Fibroblast of peridontal ligament (primary cell): ENCODE measurements at regions not wholly inside any gene's neighbourhood (a gene's known extent, or its start where the extent isn't known, plus 50 kb on each side); places are given as distances from the start of the nearest gene placed in this dataset.

Source experiments
- DNase-seq: peaks from one replicate; pipeline ENCODE4 v3.0.0-alpha.2; 2010; ENCODE audit errors: extremely low read depth

DNA sequence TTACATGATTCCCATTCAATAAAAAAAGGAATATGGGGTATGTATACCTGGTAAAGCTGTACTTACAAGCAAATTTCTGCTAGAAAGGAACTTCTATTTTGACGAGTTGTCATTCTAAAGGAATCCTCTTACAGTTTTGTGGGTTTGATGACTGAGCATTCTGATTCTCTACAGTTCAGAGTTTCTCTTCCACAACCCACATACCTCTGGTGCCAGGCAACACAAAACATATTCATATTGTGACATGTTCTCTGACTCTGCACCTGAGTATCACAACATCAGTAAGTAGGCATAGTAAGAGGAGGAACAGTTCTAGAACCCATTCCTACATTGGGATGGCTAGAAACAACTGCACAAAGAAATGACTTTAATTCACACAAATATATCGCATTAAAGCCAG lies 636.6 kb downstream of the MED13L start:
- DNase-seq, result peak; percentile 18

DNA sequence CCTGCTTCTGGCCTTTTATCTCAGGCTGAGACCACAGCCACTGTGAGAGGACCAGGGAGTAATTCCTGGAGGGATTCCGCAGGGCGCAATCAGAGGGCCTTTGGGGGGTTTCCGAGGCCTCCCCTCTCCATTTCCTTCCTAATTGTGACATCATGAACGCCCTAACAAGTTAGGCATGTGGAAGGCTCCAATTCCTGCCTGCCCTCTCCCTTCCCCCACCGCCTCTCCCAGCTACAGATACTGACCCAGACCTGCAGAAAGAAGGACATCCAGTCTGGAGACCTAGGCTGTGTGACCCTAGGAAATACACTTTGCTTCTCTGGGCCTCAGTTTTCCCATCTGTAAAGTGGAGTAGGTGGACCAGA lies 637.9 kb downstream of the MED13L start:
- DNase-seq, result no peak

DNA sequence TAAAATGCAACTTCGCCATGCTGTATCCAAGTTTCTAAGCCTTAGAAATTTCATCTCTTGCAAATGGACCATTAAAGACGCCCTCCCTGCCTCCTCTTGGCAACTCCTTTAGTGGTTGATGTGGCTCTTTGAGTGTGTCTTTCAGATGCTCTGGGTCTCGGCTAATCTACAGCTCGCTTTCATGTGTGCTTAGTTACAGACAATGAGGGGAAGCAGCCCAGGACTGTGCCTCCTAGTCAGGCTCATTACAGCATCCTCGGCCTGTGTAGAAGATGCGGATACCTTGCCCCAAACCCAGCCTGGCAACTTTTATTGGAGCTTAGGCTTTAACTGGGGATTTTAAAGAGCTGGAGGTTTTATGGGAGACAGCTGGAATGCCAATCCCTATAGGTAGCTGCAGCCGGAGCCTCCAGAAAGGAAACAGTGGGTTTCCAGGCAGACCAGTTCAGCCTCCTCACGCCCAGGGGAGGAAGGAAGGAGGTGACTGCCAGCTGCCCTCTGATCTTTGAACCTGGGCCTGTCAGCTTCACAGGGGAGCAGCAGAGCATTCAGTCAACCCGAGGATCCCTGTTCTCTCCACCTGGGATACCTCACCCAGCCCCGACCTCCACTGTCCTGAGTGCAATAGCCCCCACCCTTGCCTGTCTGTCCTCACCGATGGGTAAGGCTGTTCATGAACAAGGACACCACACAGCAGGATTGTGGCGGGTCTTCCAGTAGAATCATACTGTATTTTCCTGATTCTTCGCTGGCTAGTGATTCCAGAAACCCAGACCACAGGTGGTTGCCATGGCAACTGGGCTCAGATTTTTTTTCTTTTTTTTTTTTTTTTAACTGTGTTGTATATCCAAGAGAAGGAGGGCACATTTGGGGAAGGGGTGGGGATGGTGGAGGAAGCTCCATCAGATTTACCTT lies 638.5 kb downstream of the MED13L start:
- no peak for DNase-seq

DNA sequence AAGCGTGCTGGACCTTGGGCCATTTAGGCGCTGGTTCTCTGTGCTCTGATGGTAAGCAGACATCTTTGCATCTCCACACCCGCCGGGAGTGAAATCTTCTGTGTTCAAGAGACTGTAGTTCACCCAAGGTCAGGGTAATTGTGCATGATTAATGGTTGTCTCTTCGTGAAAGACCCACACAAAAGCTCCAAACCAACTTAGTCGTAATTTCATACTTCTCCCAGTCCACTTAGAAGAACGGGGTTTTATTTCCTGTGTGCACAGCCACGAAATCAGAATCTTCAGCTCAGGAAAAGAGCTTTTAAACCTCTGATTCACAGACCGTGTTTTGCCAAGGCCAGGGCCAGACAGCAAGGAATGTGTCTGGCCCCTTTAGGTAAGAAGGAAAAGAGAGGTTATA lies 640.9 kb downstream of the MED13L start:
- no peak for DNase-seq

DNA sequence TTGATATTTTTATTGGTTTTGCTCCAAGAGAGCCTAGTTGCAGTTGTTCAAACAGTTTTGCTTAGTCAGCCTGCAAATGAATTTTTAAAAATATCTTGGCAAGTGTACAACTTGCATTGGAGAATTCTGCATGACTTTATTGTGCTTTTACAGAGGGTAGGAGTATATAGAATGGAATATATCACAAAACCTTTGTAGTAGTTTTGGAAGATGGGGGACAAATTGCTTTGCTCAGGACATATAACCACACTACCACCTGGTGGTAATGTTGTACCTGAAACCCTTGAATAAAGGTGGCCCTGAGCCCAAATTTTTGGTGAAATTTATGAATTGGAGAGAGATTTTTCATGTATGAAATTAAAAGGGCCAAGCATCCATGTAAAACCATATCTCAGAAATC lies 645.2 kb downstream of the MED13L start:
- peak; percentile 27 for DNase-seq

DNA sequence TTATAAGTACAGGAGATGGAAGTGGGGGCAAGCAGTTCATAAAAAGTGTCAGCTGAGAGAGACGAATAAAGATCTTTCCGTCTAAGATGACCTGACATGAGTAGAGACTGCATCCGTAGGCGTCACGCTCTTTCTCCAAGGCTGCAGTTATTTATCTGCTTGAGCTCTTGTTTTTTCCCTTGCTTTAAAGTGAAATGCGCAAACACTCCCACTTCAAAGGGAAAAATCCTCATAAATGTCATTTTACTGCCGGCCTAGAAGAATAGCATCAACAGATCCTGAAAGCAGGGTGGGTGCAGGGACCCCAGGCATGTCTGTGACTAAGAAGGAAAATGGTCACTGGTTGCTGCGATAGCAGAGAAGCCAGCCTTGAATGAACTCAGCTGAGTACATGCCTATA lies 647.4 kb downstream of the MED13L start:
- no peak for DNase-seq

DNA sequence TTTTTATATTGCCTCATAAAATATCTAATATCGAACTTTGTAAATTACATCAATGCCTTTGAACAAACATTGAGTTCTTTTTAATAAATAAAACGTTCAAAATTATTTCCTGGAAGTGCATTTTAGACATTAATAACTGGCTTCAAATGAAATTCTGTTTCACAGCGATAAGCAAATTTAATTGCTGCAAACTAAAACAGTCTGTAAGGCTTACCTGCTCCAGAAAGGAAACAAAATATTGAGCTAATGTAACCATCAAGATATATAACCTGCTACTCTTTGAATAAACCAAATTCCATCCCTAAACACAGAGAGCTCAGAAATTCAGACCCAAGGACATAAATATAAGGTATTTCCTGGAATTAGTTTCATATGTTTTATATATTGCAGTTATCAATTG lies 651.3 kb downstream of the MED13L start:
- DNase-seq, result no peak

DNA sequence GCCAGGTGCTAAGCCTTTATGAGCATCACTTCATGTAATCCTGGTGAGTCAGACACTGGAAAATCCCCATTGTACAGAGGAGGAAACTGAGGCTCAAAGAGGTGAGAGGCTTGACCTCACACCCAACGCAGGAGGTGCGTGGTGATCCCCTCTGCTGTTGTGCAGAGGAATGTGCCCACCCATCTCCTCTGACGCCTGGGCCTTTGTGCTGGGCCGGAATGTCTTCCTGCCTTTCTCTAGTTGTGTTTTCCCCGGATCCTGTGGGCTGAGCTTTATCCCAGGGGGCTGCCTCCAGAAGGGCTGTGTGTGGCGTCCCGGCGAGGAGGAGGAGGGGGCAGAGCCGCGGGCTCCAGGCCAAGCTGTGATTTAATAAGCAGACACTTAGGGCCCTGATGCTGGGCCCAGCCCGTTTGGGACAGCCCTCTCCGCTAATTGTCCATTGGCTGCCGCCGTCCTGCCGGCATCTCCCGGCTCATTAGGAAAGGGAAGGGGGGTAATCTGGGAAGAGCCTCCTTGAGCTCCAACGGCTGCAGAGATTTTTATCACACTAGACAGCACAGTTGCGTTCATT lies 653.6 kb downstream of the MED13L start:
- DNase-seq, result no peak

DNA sequence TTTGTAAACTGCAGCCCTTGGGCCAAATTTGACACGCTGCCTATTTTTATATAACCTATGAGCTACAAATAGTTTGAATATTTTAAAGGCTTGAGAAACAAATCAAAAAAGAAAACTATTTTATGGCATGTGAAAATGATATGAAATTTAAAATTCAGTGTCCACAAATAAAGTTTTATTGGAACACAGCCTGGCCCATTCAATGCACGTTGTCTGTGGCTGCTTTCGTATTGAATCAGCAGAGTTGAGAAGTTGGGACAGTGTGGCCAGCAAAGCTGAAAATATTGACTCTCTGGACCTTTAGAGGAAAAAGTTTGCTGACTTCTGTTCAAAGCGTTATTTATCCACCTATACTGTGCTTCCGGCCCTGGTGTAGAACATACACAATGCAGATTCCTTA lies 654.2 kb downstream of the MED13L start:
- DNase-seq, result no peak

DNA sequence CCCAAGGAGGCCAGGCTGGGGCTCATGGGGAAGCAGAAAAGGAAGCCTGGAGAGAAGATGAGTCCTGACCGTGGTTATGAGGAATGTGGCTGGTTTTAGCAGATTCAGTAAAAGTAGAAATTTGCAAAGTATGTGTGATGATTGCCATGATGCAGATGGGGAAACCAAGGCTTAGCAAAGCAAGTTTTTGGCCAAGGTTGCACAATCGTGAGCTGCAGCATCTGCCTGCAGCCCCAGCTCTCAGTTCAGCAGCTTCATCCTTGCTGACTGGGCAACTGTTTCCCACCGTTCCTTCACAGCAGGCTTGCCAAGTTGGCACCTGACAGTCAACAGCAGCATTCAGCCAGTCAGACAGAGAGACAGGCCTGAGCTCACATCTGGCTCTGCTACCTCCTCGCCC lies 656.7 kb downstream of the MED13L start:
- no peak for DNase-seq

DNA sequence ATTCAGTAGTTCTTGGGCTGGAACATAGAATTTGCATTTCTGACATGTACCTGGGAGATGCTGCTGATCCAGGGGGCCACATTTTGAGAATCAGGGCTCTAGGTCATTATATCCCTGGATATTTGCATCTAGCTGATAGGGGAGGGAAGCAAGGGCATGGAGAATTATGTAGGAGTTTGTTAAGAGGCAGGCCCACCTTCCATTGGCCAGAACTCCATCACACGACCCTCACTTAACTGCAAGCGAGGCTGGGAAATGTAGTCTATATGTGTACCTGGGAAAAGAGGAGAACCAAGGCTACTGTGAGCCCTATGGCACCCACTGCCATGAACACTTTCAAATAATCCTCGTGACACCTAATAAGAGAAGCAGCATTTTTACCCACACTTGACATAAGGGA lies 657.6 kb downstream of the MED13L start:
- no peak for DNase-seq

DNA sequence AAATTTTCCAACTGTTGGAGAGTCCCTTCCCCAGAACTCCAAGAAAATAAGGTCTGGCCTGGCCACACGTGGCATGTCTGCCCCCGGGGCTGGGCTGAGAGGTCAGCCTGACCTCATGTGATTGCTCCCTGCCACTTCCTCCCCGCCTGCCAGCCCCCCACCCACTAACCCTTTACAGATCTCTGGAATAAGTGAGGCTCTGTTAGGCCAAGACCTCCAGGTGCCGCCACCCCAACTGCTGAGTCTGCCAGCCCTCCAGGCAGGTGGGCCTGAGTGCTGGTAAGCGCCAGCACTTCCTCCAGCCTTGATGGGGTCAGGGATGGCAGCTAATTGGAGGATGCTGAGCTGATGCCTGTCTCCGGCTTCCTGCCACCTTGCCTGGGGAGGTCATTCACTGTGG lies 658.4 kb downstream of the MED13L start:
- DNase-seq, result no peak

DNA sequence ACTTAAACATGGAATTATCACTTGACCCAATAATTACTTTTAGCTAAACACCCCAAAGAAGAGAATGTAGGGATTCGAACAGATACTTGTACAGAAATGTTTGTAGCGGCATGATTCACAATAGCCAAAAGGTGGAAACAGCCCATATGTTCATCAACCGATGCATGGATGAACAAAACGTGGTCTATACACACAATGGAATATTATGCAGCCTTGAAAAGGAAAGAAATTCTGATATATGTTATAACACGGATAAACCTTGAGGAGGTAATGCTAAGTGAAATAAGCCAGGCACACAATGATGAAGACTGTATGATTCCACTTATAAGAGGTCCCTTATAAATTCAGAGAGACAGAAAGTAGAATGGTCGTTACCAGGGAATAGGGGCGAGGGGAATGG lies 659.4 kb downstream of the MED13L start:
- no peak for DNase-seq

DNA sequence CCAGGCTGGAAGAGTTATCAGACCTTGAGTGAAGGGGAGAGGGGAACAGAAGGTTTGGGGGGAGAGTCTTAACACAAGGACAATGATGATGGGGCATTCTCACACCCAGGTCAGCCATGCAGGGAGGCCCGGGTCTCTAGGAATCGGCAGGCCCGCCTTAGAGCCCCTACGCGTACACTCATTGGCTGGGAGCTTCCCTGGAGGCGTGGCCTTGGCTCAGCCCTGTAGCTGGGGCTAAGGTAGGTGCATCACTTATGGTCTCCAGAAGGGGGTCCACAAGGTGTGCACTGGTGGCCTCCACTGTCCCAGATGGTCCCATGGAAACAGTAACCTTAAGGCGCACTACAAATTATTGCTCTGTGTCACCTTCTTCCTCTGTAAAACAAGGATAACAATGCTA lies 660.1 kb downstream of the MED13L start:
- DNase-seq, result no peak

DNA sequence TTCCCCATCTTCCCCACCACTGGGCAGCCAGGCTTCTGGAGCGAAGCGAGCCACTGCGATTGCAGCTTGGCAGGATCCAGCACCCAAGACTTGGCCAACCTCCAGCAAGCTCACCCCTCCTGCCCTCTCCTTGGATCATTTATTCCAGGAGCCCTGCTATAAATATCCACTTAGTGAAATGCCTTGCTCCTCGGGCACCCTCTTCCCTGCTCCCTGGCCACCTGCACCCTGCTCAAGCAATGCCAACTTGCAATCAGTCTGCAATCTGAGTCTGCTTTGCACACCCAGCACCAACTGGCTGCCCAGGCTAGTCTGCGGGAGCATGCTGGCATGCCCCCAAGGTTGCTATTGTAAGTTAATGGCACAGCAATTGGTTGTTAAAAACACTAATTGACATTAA lies 666.0 kb downstream of the MED13L start:
- no peak for DNase-seq

DNA sequence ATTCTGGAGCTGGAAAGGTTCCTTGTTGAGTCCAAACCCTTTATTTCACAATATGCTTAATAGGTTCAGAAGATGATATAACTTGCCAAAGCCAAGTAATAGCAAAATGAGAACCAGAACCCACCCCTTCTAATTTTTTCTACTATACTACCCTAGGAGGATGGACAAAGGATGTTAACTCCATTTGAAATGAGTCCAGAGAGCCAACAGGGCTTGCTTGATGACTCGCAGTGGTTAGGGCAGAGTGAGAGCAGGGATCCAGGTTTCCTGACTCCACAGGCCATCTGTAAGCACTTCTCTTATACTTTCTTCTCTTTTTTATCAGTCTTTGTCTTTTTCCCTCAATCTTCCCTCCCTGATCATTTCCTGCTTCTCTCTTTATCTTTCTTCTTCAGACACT lies 668.1 kb downstream of the MED13L start:
- peak; percentile 40 for DNase-seq

DNA sequence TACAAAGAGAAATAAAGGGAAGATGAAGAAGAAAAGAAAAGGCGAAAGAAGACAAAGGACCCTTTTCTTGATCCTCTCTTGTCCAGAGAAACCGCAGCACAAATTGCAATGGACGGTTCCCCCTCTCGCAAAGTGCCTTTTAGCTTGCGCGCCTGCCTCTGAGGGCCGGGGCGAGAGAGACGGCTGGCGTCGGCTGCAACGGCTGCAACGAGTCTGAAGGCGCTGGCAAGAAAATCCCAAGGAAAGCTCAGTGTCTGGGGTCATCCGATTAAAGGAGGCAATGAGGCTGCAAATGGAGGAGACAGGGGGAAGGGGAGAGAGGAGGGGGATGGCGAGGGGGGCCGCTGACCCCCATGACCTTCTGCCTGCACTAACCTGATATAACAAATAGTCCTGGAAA lies 671.5 kb downstream of the MED13L start:
- DNase-seq, result no peak

DNA sequence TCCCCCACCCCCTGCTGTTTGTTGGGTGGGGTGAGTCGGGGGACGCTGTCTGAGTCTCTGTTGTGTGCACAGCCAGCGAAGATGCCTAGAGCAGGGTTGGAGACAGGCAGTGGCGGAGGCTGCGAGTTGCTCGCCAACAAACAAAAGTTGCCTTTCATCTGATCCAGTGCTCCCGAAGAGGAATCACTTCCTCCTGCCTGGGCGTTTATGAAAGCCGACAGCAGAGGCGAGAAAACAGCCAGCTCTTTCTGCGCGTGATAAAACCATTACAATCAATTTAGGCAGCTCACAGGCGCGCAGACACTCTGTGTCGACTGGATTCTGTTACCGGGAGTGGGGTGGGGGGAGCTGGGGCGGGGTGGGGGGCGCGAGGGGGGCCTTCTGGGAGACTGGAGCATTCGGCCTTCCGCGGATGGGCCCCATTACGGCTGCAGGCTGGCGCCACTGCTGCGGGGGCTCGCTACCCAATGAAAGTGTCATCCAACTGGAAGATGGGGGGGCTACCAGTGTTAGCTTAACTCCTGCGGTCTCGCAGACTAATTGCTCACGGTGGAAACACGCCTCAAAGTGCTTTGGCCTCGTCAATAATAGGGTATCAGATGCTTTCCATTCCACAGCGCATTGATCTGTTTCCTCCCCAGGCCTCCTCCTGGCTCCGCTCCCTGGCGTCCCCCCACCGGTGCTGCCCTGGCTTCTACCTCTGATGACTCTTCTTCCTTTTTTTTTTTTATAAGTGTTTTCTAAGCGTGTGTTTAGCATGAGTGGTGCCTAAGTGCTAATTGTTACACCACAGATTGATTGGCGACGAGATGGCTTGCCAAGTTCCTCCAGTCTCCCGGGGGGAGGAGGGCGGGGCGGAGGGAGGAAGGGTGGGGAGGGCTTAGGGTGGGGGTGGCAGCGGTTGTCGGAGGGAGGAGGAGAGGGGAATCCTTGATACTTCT lies 678.4 kb downstream of the MED13L start:
- no peak for DNase-seq

DNA sequence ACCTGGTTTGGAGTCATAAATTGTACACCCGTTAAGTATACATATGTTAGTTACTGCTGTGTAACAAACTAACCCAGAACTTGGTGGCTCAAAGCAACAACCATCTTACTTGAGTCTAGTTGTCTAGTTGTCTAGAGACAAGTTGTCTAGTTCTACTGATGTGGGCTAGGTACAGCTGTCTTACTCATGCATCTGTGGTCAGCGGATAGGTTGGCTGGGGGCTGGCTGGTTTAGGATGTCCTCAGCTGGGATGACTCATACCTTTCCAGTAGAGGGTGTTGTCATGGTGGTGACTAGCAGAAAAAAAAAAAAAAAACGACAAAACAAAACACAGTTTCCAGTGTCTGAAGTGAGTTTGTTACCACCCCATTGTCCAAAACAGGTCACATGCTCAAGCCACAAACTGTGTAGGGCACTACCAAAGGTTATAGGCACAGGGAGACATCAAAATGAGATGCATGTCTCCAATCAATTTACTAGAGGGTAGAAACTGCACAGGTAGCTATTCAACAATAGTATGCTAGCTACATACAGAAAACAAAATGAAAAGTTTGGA lies 680.3 kb downstream of the MED13L start:
- DNase-seq, result peak; percentile 12

DNA sequence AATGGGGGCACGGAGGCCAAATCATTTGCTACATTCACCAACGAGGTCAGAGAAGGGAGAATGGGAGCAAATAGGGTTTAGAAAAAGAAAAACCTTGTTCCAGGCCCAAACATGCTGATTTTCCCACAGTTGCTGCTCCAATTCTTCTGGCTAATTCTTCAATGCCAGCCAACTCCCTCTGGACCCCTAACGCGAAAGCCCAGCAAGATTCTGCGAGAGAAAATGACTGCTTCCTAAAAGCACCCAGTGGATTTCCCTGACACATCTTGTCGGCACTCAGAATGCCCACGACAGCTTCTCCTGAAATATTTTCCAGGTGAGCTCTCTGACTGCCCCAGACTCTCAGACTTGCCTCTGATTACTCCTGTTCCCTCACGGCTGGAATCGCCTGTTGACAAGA lies 689.4 kb downstream of the MED13L start:
- no peak for DNase-seq

DNA sequence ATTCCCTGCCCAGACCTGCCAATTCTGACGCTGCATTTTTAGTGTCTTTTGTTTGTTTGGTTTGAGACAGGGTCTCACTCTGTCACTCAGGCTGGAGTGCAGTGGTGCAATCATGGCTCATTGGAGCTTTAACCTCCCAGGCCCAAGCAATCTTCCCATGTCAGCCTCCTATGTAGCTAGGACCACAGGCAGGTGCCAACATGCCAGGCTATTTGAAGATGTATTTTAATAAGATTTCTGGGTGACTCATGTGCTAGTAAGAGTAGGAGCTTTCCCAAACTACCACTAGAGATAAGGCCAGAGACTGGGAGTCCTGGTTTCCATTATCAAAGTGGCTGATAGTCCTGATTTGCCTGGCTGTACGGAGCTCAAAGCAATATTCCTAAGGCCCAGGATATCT lies 693.3 kb downstream of the MED13L start:
- DNase-seq, result no peak

DNA sequence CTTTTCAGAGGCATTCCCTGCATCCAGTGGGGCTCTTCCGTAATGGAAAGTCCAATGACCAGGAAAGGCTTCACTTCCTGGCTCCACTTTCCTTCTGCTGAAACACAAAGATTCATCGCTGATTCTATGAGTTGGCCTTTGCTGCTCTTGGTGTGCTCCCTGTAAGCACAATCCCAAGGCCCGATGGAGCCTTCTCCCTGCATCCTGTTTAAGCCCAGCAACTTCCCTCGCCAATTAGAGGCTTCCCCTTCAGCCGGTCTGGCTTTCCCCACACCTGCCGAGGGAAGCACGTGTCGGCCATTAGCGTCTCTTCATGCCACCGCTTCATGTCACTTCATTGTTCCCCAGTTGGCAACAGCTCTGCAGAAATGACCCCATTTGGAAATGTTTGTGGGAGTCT lies 693.9 kb downstream of the MED13L start:
- DNase-seq, result no peak
